GM12865 (cell line): ENCODE measurements at regions not wholly inside any gene's neighbourhood (a gene's known extent, or its start where the extent isn't known, plus 50 kb on each side); places are given as distances from the start of the nearest gene placed in this dataset.

Experiments
- DNase-seq: peaks from one replicate; pipeline ENCODE4 v3.0.0; 2010; ENCODE audit warnings: low read depth
- H3K4me3 ChIP-seq: 2 replicates; pipeline ENCODE4 v1.5.1; 2011; ENCODE audit warnings: mild to moderate bottlenecking, low read depth, low read length, control low read depth
- TF ChIP-seq, protein P1 (sequence below): IDR thresholded peaks from 2 replicates; pipeline ENCODE4 v1.5.1; 2011; ENCODE audit warnings: low read length, control low read depth, low read depth, inconsistent platforms; ENCODE audit not compliant: insufficient read depth; ENCODE audit errors: missing control alignments

DNA sequence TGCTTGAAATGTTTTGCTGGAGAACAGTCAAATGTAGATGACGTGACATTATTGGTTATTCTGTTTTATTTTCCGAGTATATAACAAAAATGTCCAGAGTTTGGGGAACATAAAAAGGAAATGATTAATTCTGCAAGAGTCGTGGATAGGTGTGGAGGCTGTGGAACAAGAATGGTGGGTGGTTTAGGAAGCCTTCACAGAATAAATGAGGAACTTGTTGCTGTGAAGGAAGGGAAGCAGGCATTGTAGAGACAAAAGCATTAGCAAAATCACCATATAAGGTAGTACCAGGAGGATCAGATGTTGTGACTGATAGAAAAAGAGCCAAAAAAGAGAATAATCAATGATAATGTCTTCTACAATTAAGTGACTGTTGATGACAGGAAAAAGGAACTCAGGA is 66.2 kb upstream of the CNTLN start:
- DNase-seq, result no peak
- TF ChIP-seq, protein P1, sequence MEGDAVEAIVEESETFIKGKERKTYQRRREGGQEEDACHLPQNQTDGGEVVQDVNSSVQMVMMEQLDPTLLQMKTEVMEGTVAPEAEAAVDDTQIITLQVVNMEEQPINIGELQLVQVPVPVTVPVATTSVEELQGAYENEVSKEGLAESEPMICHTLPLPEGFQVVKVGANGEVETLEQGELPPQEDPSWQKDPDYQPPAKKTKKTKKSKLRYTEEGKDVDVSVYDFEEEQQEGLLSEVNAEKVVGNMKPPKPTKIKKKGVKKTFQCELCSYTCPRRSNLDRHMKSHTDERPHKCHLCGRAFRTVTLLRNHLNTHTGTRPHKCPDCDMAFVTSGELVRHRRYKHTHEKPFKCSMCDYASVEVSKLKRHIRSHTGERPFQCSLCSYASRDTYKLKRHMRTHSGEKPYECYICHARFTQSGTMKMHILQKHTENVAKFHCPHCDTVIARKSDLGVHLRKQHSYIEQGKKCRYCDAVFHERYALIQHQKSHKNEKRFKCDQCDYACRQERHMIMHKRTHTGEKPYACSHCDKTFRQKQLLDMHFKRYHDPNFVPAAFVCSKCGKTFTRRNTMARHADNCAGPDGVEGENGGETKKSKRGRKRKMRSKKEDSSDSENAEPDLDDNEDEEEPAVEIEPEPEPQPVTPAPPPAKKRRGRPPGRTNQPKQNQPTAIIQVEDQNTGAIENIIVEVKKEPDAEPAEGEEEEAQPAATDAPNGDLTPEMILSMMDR, result no peak
- H3K4me3 ChIP-seq, result no peak overlapping the region

DNA sequence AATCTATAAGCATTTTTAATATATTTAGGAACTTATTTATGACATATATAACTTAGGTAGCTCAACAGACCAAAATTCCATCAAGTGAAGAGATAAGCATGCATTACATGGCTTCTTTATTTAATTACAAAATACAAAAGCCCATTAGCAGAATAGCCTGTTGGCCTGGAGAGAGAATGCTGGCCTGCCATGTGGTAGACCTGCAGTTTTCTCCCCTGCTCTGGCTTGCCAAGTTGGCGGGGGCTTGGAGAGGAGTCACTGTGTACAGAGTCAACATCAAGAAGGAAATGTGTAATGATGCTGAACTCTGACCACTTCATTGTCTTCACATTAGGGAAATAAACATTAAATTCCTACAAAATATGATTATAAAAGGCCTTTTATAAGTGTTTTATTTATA is 69.8 kb upstream of the CNTLN start:
- H3K4me3 ChIP-seq, result no peak overlapping the region
- TF ChIP-seq, protein P1, result no peak
- no peak for DNase-seq

DNA sequence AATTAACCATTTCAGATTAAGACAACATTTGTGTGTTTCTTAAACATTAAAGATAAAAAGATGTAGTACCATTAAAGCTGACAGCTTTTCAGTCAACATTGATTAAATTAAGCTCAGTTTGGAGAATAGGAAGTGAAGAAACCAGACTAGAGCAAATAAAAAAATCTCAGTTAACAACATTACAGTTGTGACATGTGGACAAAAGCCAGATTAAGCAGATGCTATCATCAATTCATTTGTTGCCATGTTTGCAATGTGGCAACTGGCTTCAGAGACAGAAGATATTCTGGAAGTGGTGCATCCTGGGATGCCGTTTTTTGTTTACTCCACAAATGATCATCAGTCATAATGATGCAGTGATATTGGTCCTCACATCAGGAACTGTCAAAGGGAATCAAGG is 70.3 kb upstream of the CNTLN start:
- no peak overlapping the region for H3K4me3 ChIP-seq
- TF ChIP-seq, protein P1, result no peak
- DNase-seq, result no peak

DNA sequence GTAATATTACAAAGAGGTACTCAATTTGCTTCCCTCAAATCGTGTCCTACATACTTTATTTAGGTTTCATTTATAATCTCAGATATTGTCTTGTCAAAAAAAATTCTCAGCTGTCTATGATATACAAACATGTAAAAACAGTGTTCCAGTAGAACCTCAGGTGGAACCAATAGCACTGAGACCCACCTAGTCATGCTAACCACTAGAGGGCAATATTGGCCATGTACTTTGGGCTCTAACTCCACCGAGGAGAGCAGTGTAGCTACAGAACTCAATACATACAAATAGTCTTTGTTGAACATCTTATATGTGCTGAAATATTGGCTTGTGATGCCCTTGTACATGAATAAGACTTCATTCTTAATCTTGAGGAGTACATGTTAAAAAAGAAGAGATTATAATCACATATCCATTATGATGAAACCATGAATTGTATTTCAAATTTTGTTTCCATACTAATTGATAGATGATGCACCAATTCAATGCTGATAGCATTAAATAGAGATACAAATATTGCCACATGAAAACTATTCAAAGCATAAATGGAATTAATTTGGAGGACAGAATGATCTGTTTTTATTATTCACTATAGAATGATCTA is 71.2 kb upstream of the CNTLN start:
- TF ChIP-seq, protein P1, result peak; percentile 79
- H3K4me3 ChIP-seq, result no peak overlapping the region
- DNase-seq, result peak; percentile 49

DNA sequence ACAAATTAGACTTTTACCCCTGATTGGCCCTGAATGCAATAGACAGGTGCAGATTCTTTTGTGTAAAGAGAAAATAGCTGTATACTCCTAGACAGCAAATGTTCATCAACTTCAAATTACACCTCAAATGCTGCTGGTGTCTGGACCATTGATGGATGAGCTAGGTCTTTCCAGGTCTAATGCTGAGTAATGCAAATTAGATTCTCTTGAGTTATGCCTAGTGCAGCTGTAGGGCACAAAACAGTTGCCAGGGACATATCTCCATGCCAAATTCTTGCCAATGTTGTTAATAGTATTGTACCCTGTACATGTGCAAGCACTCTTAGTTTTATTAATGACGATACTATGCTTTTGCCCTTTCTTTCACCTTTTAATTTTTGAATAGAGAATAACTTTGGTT is 72.3 kb upstream of the CNTLN start:
- no peak overlapping the region for H3K4me3 ChIP-seq
- DNase-seq, result no peak
- TF ChIP-seq, protein P1, result no peak

DNA sequence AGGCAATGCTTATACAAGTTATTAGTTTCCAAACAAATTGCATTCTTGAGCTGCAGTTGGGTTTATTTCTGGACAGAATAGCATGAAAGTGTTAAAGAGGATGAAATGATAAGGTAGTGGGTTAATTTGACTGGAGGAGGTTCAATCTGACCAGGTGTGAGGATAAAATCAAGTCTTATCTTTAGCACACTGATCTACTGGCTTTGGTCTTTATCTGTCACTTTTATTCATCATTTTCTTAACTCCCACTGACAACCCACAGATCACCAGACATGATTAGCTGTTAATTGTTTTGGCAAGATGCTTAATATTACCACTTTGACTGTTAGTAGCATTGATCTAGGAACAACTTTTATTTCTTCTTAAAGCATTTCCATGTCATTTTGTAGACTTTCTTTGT is 74.4 kb upstream of the CNTLN start:
- no peak overlapping the region for H3K4me3 ChIP-seq
- TF ChIP-seq, protein P1, result no peak
- DNase-seq, result no peak

DNA sequence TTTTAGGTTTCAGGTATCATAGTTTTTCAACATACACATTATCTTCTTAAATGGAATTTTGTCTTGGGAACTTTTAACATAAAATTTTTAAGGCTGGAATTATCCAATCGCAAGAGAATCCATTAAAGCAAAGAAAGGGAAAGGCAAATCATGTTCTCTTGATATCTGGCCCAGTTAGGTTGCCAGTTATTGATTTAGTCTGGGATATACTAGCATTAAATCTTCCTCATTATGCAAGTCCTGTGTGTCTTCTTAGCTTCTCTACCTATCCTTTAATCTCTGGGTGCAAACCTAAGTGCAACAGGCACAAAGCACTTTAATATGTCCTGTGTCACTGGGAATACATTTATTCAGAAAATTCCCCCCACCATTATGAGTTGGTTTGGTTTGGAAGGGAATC is 75.4 kb upstream of the CNTLN start:
- H3K4me3 ChIP-seq, result no peak overlapping the region
- TF ChIP-seq, protein P1, result no peak
- no peak for DNase-seq
